ENCODE measurements at regions not wholly inside any gene's neighbourhood (a gene's known extent, or its start where the extent isn't known, plus 50 kb on each side); places are given as distances from the start of the nearest gene placed in this dataset.
"Not testable (repeated sequence)": the region's sequence is repeated elsewhere in the genome, so short reads cannot be mapped to it uniquely, and the experiment has no call there.

GRCh38 chr10:64784451-64784850, 1263.2 kb downstream of the REEP3 start:
- not testable (repeated sequence) for DNase-seq

GRCh38 chr10:64785816-64786215, 1264.6 kb downstream of the REEP3 start:
- no peak for DNase-seq

GRCh38 chr10:64786989-64787388, 1265.8 kb downstream of the REEP3 start:
- no peak for DNase-seq

- DNase-seq, result no peak
Observed at GRCh38 chr10:64795847-64796246, 1274.6 kb downstream of the REEP3 start.

GRCh38 chr10:64798297-64798696, 1277.1 kb downstream of the REEP3 start:
- no peak for DNase-seq

GRCh38 chr10:64808233-64808632, 1287.0 kb downstream of the REEP3 start:
- not testable (repeated sequence) for DNase-seq

GRCh38 chr10:64810046-64810445, 1288.8 kb downstream of the REEP3 start:
- not testable (repeated sequence) for DNase-seq

- no peak for DNase-seq
Observed at GRCh38 chr10:64813391-64813790, 1292.2 kb downstream of the REEP3 start.

- no peak for DNase-seq
Observed at GRCh38 chr10:64814201-64814600, 1293.0 kb downstream of the REEP3 start.

GRCh38 chr10:64829888-64830412, 1308.7 kb downstream of the REEP3 start:
- DNase-seq, result no peak

- DNase-seq, result no peak
Observed at GRCh38 chr10:64830869-64831268, 1309.7 kb downstream of the REEP3 start.

- no peak for DNase-seq
Observed at GRCh38 chr10:64840341-64840740, 1319.1 kb downstream of the REEP3 start.

GRCh38 chr10:64846700-64847099, 1325.5 kb downstream of the REEP3 start:
- DNase-seq, result no peak

GRCh38 chr10:64855941-64856340, 1334.7 kb downstream of the REEP3 start:
- no peak for DNase-seq

- no peak for DNase-seq
Observed at GRCh38 chr10:64859911-64860310, 1338.7 kb downstream of the REEP3 start.

- no peak for DNase-seq
Observed at GRCh38 chr10:64863836-64864235, 1342.6 kb downstream of the REEP3 start.

- DNase-seq, result no peak
Observed at GRCh38 chr10:64867501-64867962, 1346.3 kb downstream of the REEP3 start.

- no peak for DNase-seq
Observed at GRCh38 chr10:64873088-64873487, 1351.9 kb downstream of the REEP3 start.

GRCh38 chr10:64873959-64874358, 1352.8 kb downstream of the REEP3 start:
- no peak for DNase-seq

GRCh38 chr10:64880546-64880945, 1359.3 kb downstream of the REEP3 start:
- no peak for DNase-seq

GRCh38 chr10:64881257-64881656, 1360.1 kb downstream of the REEP3 start:
- DNase-seq, result no peak

GRCh38 chr10:64896582-64896981, 1375.4 kb downstream of the REEP3 start:
- no peak for DNase-seq

- DNase-seq, result not testable (repeated sequence)
Observed at GRCh38 chr10:64906311-64906710, 1385.1 kb downstream of the REEP3 start.

GRCh38 chr10:64924306-64924705, 1403.1 kb downstream of the REEP3 start:
- not testable (repeated sequence) for DNase-seq

- DNase-seq, result no peak
Observed at GRCh38 chr10:64952042-64952441, 1430.8 kb downstream of the REEP3 start.
